PC-9 (cell line): ENCODE measurements at regions not wholly inside any gene's neighbourhood (a gene's known extent, or its start where the extent isn't known, plus 50 kb on each side); places are given as distances from the start of the nearest gene placed in this dataset.

Experiments
- EZH2 ChIP-seq: fragments of 200-600 bp; sonication (generic); IDR thresholded peaks from 2 replicates; pipeline ENCODE4 v1.8.0; 2017; ENCODE audit warnings: antibody characterized with exemption, low read depth
- TF ChIP-seq, protein P1 (sequence below): fragments of 200-600 bp; sonication (generic); conservative IDR thresholded peaks from 2 replicates; pipeline ENCODE4 v1.6.1; 2017; ENCODE audit warnings: mixed run types, antibody characterized with exemption, mild to moderate bottlenecking, moderate library complexity

DNA sequence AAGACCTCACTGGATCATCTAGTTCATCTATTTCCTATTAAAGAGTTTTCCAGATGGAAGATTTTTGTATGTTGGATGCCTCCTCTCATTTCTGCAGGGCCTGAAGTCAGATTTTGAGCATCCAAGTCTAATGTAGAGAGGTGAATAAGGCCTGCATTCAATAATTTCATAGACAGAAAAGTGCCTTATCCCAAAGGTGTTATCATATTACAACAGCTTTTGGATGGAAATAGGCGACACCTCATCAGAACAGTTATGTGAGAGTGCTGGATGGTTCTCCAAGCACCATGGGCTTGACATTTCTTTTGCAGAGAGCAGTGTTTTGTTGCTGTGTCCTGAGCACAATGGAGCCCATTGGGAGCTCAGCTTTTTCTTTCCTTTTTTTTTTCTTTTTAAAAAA, 162.4 kb upstream of the MEOX2 start:
- TF ChIP-seq, protein P1, sequence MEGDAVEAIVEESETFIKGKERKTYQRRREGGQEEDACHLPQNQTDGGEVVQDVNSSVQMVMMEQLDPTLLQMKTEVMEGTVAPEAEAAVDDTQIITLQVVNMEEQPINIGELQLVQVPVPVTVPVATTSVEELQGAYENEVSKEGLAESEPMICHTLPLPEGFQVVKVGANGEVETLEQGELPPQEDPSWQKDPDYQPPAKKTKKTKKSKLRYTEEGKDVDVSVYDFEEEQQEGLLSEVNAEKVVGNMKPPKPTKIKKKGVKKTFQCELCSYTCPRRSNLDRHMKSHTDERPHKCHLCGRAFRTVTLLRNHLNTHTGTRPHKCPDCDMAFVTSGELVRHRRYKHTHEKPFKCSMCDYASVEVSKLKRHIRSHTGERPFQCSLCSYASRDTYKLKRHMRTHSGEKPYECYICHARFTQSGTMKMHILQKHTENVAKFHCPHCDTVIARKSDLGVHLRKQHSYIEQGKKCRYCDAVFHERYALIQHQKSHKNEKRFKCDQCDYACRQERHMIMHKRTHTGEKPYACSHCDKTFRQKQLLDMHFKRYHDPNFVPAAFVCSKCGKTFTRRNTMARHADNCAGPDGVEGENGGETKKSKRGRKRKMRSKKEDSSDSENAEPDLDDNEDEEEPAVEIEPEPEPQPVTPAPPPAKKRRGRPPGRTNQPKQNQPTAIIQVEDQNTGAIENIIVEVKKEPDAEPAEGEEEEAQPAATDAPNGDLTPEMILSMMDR, result no peak
- TF ChIP-seq EZH2, result no peak
